Mesenteric fat pad (tissue), 1 donor: ENCODE measurements at regions not wholly inside any gene's neighbourhood (a gene's known extent, or its start where the extent isn't known, plus 50 kb on each side); places are given as distances from the start of the nearest gene placed in this dataset.

Experiments
- DNase-seq: peaks from one replicate; pipeline ENCODE4 v3.0.0-alpha.2; 2020; ENCODE audit warnings: low spot score
- donor health status: DM: yes; HTN: yes; CAD: no.

DNA sequence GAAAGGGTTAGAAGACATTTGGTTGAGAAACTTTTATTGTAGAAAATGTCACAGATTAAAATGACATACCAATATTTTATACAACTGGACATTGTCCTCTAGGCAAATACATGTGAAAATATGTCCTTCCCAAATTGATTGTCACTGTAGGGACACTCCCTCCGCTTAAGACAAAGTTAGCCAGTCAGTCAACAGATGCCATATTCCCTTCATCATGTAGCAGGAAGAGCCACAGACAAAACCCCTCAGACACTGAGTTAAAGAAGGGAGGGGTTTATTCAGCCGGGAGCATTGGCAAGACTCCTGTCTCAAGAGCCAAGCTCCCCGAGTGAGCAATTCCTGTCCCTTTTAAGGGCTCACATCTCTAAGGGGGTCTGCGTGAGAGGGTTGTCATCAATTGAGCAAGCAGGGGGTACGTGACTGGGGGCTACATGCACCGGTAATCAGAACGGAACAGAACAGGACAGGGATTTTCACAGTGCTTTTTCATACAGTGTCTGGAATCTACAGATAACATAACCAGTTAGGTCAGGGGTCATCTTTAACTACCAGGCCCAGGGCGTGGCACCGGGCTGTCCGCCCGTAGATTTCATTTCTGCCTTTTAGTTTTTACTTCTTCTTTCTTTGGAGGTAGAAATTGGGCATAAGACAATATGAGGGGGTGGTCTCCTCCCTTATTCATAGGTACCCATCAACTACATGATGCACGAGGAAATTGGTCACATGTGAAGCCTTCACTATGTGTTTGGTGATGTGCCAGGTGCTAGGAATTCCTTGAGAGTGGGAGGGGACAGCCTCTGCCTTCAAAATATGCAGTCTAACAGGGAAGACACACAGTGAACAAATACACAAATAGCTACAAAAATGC lies 155.7 kb upstream of the CDYL start:
- no peak for DNase-seq

DNA sequence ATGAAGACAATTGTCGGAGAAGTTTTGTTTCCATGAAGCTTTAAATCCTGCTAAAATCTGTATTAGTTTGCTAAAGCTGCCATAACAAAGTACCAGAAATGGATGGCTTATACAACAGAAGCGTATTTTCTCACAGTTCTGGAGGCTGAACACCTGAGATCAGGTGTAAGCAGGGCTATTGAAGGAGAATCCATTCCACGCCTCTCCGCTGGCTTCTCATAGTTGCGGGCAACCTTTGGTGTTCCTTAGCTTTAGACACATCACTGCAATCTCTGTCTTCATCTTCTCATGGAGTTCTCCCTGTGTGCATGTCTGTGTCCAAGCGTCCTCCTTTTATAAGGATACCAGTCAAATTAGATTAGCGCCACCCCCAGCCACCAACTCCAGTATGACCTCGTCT lies 159.9 kb upstream of the CDYL start:
- DNase-seq: no peak

DNA sequence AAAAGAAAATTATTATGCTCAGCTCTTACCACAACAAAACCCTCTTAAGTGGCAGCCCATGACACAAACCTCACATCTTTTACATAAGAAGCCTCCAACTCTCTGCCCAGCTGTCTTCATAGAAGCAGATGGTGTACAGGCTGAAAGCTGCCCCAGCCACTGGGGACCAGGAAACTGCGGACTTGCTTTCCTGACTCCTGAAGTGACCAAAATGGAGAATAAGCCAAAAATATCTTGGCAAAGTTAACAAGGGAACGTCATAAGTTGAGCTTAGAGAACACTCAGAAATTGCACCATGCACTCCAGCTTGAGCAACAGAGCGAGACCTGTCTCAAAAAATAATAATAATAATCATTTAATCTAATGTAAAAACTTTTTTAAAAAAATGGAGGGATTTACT lies 160.3 kb upstream of the CDYL start:
- no peak for DNase-seq

DNA sequence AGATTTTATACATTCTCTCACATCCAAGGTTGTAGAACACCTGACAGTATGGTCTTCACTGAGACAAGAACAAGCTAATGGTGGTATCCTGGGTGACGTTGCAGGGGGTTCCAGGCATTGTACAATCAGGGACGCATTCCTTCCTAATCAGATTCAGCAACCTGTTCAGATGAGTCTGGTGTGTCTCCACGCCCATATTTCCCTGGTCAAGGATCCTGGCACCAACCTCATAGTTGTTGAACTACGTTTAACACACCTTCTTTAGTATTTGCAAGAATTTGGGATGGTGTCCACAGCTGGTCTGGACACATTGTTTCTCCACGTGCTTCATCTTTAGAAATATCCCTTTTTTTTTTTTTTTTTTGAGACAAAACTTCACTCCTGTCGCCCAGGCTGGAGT lies 161.0 kb upstream of the CDYL start:
- no peak for DNase-seq

DNA sequence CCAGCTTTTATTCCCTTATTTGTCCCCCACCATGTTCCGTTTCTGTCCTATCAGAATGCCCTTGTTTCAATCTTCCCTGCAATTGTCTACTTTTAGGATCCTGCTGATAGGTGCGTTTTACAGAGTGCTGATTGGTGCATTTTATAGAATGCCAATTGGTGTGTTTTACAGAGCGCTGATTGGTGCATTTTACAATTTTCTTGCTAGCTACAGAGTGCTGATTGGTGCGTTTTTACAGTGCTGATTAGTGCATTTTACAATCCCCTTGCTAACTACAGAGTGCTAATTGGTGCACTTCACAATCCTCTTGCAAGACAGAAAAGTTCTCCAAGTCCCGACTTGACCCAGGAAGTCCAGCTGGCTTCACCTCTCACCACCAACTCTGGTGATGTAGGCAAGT lies 161.6 kb upstream of the CDYL start:
- DNase-seq: no peak

DNA sequence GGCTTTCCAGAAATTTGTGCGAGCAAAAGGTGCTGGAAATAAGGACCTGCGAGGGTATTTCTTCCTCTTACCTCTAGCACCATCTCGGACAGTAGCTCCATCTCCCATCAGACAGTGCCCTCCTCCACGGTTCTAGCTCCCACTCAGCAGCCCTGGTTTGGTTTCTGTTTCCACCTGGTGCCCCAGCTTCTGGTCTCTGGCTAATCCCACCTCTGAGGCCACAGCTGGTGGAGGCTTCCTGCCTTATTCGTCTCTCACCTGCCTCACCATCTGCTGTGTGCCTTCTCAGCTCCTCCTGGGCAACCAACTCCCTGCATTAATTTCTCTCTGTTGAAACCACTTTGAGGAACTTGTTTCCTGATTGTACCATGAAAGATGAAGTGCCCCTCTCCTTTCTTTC lies 162.4 kb upstream of the CDYL start:
- no peak for DNase-seq

DNA sequence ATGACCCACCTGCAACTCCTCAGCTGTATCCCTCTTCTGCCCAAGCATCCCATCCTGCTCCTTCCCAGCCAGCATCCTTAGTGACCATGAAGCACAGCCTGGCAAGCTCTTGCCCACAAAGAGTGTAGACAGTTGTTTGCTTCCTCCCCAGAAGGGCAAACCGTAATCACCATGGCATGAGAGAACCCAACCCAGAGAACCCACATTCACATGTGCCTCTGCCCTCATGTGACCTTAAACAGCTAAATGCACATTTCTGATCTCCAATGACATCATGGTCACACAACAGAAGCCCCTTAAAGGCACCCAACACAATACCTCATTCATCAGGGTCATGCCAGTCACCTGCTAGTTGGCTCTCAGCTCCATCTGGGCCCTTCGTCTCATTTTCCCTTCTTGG lies 162.8 kb upstream of the CDYL start:
- no peak for DNase-seq

DNA sequence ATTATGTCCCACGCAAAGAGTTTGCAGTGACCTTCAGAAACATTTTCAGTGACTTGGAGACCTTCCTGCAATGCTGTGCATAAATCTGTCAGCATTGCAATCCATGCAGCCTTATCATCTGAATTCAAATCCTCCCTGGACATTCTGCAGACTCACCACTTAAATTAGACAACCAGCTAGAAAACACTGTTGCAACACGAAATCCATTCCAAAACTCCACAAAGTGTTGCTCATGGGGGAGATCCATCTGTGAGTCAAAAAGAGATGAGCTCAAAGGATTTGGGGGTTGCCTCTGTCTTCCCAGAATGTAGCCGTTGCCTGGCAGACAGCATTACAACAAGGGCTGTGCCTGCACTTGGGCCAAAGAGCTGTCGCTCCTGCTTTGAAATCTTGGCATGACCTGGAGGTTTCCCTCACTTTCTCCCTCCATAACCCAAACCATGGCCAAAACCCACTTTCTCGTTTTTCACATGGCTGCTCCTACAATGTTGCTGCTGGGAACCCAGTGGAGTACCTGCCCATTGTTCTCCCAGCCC lies 163.5 kb upstream of the CDYL start:
- DNase-seq: no peak

DNA sequence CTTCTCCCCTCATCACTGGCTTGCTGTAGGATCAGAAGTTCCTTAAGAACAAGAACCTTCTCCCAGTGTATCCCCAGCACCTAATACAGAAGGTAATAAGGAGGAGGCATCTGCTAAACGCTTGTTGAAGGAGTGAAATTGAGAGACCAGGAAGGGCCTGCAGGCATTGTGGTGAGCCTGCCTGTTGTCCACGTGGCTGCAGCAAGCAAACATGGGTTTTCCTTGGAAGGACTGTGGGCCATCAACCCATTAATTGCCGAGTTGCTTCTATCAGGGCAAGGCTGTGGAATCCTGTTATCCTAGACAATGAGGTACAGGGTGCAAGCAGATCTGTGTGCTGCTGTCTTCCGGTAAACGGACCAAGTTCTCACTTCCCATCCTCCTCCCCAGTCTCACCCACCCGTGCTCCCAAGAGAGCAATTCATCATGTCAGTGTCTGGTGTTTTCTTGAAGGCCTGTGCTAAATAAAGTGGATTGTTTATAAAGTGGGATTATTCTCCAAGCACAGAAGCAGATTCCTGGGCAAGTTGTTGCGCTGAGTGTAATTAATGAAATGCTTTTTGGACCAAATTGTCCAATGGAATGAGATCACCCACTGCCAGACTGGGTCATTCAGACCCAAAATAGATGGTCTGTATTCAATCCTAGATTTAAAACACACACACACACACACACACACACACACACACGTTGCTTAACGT lies 164.6 kb upstream of the CDYL start:
- DNase-seq: no peak

DNA sequence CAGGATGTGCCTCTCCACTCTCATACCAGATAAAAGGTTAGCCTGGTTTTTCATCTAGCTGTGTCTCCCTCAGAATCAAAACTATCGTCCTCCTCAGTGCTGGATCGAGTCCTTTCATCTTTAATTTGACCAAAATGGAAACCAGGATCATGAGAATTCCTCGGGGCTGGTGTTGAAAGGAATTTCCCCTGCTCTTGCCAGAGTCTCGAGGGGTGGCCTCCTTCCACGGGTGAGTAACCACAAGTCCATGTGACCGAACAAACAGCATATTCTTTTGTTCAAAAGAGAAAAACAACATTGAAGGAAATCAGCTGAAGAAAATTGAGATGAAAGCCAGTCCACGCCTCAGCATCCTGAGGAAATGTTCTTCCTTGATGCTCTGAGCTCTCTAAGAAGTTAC lies 165.9 kb upstream of the CDYL start:
- no peak for DNase-seq

DNA sequence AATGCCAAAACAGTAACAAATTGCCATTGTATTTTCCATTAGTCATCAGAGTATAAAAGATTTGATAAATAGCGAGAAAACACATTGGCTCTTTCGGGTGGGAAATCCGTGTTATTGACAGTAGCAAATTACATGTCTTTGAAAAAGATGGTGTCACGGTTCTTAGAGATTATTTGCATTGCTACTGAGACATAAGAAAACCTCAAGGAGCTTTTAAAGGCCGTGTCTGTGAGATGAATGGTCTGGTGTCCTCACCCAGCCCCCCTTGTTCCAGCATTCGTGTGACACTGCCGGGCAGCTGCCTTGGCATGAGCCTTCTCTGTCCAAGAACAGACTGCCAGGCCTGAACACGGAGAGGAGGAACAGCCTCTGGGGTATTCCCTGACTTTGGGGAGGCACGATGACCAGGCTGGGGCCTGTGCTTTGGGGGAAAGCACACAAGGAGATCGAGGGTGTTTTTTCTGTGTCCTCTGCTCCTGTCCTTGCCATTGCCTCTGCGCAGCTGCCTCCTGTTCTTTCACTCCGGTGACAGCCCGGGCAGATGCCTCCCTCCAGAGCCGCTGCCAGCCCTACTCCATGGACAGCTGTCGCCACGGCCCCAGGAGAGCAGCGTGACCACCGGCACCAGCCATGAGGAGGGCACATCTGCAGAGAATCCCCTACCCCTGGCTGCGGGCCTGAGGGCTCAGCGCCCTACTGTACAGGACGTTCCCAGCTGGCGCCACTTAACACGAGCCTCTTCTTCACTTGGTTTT lies 167.7 kb upstream of the CDYL start:
- DNase-seq: no peak

DNA sequence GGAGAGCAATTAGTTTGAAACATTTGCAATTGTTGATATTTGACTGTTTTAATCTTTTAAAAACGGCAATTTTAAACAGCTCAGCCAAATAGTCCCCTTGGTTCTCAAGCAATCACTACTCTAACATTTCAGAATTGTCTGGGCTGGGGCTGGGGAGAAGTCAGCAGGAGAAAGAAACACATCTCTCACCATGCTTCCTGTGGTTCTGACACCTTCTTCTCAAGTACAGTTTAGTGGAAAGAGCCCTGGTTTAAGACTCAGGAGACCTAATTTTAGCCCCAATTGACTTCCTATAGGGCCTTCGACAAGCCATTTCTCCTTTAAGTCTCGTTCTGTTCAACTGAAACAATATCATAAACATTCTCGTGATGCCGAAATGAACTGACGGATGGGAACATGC lies 168.4 kb upstream of the CDYL start:
- no peak for DNase-seq

DNA sequence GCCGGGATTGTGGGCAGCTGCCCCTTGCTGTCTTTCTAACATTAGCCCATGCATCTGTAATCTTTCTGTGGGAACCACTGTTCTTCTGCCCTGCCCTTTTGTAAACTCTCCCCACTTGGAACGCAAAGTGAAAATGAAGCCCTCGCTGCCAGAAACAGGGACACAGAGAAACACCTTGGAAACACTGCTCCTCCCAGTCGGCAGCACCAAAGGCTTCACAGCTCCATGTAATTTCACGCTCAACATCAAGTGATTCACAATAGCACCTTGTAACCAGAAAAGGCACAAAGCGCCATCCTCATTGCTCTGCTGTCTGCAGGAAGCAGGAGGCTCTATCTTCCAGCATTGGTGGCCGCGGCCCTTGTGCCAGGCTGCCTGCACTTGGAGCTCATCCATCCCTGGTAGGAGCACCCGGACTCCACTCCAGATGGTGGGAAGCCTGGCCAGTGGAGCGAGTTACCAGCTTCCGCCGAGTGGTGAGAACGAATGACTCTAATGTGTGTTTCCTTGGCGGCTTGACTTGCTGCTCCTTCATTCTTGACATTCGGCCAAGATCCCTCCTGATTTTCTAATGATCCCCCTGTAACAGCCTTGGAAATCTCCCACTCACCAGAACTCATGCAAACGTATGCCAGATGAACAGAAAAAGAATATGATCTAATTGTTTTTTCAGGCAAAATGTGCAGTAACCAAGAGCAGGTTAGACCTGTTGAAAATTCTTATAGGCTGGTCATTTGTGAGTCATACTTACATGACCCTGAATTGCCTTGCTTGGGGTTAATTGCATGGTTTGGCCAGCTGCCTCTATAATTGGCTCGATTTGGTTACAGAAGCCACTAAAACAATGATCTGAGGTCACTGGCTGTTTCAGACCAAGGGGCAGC lies 169.1 kb upstream of the CDYL start:
- DNase-seq: no peak

DNA sequence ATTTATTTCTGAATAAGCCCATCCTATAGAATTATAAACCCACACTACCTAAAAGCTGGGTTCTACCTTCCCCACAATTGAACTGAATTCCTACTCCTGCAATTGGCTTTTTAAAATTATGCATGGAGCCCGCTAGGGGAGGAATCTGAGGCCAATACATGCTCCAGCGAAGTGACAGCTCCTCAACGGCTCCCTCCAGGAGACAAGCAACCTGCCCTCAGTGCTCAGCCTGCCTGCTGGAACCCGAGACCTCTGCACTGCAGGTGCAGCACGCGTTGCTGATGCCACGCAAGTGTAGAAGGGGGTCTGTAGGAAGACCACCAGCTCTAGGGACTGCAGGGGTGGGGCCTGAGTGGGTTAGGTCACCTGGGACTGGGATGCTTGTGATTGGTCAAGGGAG lies 170.2 kb upstream of the CDYL start:
- DNase-seq: no peak

DNA sequence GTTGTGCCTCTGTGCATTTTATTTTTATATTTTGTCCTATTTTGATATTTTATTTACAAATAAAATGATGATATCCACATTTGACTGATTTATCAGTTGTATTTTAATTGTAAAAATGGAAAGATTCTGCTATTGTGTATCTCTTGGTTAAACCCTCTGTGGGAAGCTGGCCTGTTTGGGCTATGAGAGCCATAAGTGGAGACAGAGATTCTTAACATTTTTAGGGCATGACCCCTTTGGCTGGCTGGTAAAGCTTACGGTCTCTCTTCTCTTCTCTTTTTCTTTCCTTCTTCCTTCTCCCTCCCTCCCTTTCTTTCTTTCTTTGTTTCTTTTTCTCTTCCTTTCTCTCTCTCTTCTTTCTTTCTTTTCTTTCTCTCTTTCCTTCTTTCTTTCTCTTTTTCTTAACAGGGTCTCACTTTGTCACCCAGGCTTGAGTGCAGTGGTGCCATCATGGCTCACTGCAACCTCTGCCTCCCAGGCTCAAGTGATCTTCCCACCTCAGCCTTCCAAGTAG lies 172.3 kb upstream of the CDYL start:
- no peak for DNase-seq

DNA sequence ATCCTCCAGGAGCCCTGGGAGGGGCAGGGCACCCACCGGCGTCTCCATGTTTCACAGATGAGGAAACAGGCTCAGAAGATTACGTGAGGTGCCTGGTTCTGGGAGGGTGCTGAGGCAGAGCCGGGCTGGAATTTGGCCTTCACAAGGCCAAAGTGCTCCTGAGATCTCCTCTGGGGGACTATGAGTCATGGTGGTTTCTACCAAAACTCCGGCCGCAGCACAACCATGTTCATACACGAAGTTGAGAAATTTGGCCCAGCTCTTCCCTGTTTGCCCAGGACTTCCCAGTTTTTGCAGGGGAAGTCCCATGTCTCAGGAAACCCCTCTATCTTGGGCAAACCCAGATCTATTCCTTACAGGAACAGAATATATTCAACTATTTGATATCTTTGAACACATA lies 172.9 kb upstream of the CDYL start:
- DNase-seq: no peak

DNA sequence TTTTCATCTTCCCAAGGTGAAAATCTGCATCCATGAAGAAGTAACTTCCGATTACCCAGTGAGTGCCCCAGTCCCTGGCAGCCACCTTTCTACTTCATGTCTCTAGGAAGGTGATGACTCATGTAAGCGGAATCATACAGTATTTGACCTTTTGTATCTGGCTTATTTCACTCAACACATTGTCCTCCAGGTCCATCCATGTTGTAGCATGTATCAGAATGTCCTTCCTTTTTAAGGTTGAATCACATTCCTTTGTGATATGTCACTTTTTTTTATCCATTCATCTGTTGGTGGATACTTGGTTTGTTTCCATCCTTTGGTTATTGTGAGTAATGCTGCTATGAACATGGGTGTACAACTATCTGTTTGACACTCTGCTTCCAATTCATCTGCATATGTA lies 176.3 kb upstream of the CDYL start:
- no peak for DNase-seq

DNA sequence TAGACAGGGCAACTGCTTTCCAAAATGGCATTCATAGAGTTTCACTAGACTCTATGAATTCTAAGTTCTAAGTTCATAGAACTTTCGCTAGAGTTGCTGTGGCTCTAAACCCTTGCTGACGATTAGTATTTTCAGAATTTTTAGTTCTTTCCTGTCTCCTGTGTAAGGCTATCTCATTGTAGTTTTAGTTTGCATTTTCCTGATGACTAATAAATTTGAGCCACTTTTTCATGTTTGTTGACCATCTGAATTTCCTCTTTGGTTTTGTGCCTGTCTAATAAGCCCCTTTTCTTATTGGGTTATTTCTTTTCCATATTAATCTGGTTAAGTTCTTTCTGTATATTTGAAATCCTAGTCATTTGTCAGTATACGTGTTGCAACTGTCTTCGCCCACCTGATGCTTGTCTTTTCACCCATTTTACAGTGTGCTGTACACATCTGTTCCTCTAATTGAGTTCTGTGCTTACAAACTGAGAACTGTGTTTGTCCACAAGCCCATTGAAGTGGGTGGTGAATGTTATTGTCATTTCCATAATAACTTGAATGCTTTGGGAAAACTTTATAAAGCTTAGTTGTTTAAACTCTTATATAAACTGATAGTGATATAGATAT lies 177.7 kb upstream of the CDYL start:
- no peak for DNase-seq

DNA sequence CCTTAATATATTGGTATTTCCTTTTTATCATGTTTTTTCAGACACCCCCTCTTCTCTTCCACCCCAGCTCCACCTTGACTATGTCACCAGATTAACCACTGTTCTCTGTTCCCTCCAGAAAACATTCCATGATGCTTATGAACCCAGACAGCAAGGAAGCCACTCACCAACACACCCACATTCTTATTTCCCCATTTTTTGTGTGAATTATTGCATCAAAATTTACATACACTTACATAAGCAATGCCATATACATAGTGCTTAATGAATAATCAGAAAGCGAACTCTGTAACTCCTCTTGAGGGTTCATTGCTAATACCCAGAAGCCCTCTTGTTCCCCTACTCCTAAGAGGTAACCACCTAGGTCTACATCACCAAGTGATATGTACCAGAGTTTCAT lies 182.3 kb upstream of the CDYL start:
- no peak for DNase-seq

DNA sequence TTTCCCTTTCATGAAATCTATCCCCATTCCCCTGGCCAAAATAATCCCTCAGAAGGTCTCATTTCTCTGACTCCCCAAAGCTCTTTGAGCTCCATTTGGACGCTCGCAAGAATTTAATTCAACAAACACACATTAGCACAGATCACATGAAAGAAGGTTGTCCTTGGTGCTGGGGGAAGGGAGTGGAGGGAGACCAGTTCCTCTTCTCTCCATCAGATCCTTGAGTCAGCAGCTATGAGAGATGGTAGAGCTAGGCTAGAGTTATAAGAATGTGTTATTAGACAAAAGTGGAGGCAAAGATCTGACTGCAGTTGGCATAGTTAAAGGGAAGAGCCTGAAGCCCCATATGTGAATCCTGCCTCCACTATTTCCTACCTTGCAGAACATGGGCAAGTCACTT lies 184.2 kb upstream of the CDYL start:
- DNase-seq: no peak
